Liver (tissue), 8 donors: ENCODE measurements at regions not wholly inside any gene's neighbourhood (a gene's known extent, or its start where the extent isn't known, plus 50 kb on each side); places are given as distances from the start of the nearest gene placed in this dataset.

Experiments
- DNase-seq: peaks from one replicate; pipeline ENCODE4 v3.0.0-alpha.2; 2017; ENCODE audit warnings: low spot score
- H3K27ac ChIP-seq, 2 donors: one replicate each; pipeline ENCODE4 v1.7.0; 2013; ENCODE audit warnings: inconsistent platforms in 2 of 2, low read length in 2 of 2, control low read depth in 1 of 2, low read depth in 1 of 2, mild to moderate bottlenecking in 1 of 2
- H3K27me3 ChIP-seq, 4 donors: one replicate each; pipeline versions ENCODE4 v1.6.1 to v1.7.0; 2013; ENCODE audit warnings: low read length in 3 of 4, inconsistent platforms in 1 of 4, mild to moderate bottlenecking in 1 of 4, moderate library complexity in 1 of 4; ENCODE audit not compliant: control insufficient read depth in 4 of 4, insufficient read depth in 4 of 4
- H3K36me3 ChIP-seq, 4 donors: one replicate each; pipeline versions ENCODE4 v1.6.1 to v1.7.0; 2013; ENCODE audit warnings: low read length in 3 of 4, mild to moderate bottlenecking in 3 of 4, low read depth in 1 of 4, moderate library complexity in 1 of 4; ENCODE audit not compliant: control insufficient read depth in 4 of 4, insufficient read depth in 3 of 4
- H3K4me1 ChIP-seq, 4 donors: one replicate each; pipeline versions ENCODE4 v1.6.1 to v1.7.0; 2013; ENCODE audit warnings: low read length in 3 of 4, mild to moderate bottlenecking in 3 of 4, moderate library complexity in 1 of 4; ENCODE audit not compliant: control insufficient read depth in 4 of 4, insufficient read depth in 4 of 4
- H3K4me3 ChIP-seq, 3 donors: one replicate each; pipeline versions ENCODE4 v1.6.1 to v1.7.0; 2013; ENCODE audit warnings: low read length in 3 of 3, control low read depth in 1 of 3, low read depth in 1 of 3, mild to moderate bottlenecking in 1 of 3
- H3K9ac ChIP-seq, 2 donors: one replicate each; pipeline ENCODE4 v1.7.0; 2013; ENCODE audit warnings: low read length in 2 of 2, mild to moderate bottlenecking in 2 of 2, moderate library complexity in 2 of 2, control low read depth in 1 of 2, low read depth in 1 of 2
- H3K9me3 ChIP-seq, 4 donors: one replicate each; pipeline versions ENCODE4 v1.6.1 to v1.7.0; 2013; ENCODE audit warnings: low read length in 3 of 4; ENCODE audit not compliant: control insufficient read depth in 4 of 4
- ATF3 ChIP-seq: IDR thresholded peaks from 2 replicates; pipeline ENCODE4 v1.6.1; 2016; ENCODE audit warnings: antibody characterized with exemption
- CTCF ChIP-seq: fragments of 150-350 bp; IDR thresholded peaks from 2 replicates; pipeline ENCODE4 v1.5.1; 2017; ENCODE audit warnings: improper control_type of control experiment, low read depth, low read length; ENCODE audit not compliant: missing input control
- EGR1 ChIP-seq, 2 donors: IDR thresholded peaks; 2 replicates each; pipeline ENCODE4 v1.6.1; 2016 to 2018; ENCODE audit warnings: antibody characterized with exemption in 2 of 2, low read depth in 2 of 2
- FOXA1 ChIP-seq: IDR thresholded peaks from 2 replicates; pipeline ENCODE4 v1.6.1; 2016; ENCODE audit warnings: antibody characterized with exemption
- FOXA2 ChIP-seq: IDR thresholded peaks from 2 replicates; pipeline ENCODE4 v1.6.1; 2016; ENCODE audit warnings: antibody characterized with exemption
- GABPA ChIP-seq, 2 donors: IDR thresholded peaks in 1 of 2; conservative IDR thresholded peaks in 1 of 2; 2 replicates each; pipeline ENCODE4 v1.6.1; 2016; ENCODE audit warnings: antibody characterized with exemption in 2 of 2, mild to moderate bottlenecking in 1 of 2, moderate library complexity in 1 of 2
- HNF4A ChIP-seq, 2 donors: conservative IDR thresholded peaks; 2 replicates each; pipeline ENCODE4 v1.6.1; 2016; ENCODE audit warnings: antibody characterized with exemption in 2 of 2, mild to moderate bottlenecking in 2 of 2
- HNF4G ChIP-seq: IDR thresholded peaks from 2 replicates; pipeline ENCODE4 v1.6.1; 2016; ENCODE audit warnings: antibody characterized with exemption
- JUND ChIP-seq, 2 donors: IDR thresholded peaks; 2 replicates each; pipeline ENCODE4 v1.6.1; 2016; ENCODE audit warnings: antibody characterized with exemption in 2 of 2
- MAX ChIP-seq: IDR thresholded peaks from 2 replicates; pipeline ENCODE4 v1.6.1; 2016; ENCODE audit warnings: antibody characterized with exemption
- NR2F2 ChIP-seq: IDR thresholded peaks from 2 replicates; pipeline ENCODE4 v1.6.1; 2016; ENCODE audit warnings: antibody characterized with exemption
- RAD21 ChIP-seq, 2 donors: IDR thresholded peaks; 2 replicates each; pipeline ENCODE4 v1.6.1; 2016; ENCODE audit warnings: antibody characterized with exemption in 2 of 2, mild to moderate bottlenecking in 2 of 2
- REST ChIP-seq: IDR thresholded peaks from 2 replicates; pipeline ENCODE4 v1.6.1; 2016; ENCODE audit warnings: antibody characterized with exemption, mild to moderate bottlenecking
- RXRA ChIP-seq, 2 donors: IDR thresholded peaks; 2 replicates each; pipeline ENCODE4 v1.6.1; 2017 to 2018; ENCODE audit warnings: antibody characterized with exemption in 2 of 2, mild to moderate bottlenecking in 1 of 2
- SP1 ChIP-seq: IDR thresholded peaks from 2 replicates; pipeline ENCODE4 v1.6.1; 2018; ENCODE audit warnings: antibody characterized with exemption, mild to moderate bottlenecking
- TAF1 ChIP-seq: conservative IDR thresholded peaks from 2 replicates; pipeline ENCODE4 v1.6.1; 2016; ENCODE audit warnings: antibody characterized with exemption, mild to moderate bottlenecking
- YY1 ChIP-seq: IDR thresholded peaks from 2 replicates; pipeline ENCODE4 v1.6.1; 2016; ENCODE audit warnings: antibody characterized with exemption, mild to moderate bottlenecking
- ZBTB33 ChIP-seq: IDR thresholded peaks from 2 replicates; pipeline ENCODE4 v1.6.1; 2016; ENCODE audit warnings: antibody characterized with exemption
- WGBS: extraction: QIAGEN DNeasy Blood & Tissue Kit; methylation state at CpG from one replicate; pipeline ENCODE4 v1.1.7; 2013; 5-methylcytosine and 5-hydroxymethylcytosine counted together
- donor health status: healthy.
- donor health status: healthy.
- donor health status: healthy.
- donor health status: healthy.
- donor health status: healthy.

GRCh38 chr2:81550277-81550676, 1245.7 kb upstream of the LRRTM1 start:
- Histone ChIP-seq H3K27me3 (no peaks in the 10 kb centered on the region), H3K4me1 (no peaks in the 10 kb centered on the region), H3K36me3 (no peaks in the 10 kb centered on the region), H3K9ac (no peak overlapping the region), H3K4me3 (no peak overlapping the region), H3K27ac (no peak overlapping the region), H3K9me3 (no peaks in the 10 kb centered on the region)
- TF ChIP-seq FOXA1, result no peak
- no peak for TF ChIP-seq RAD21 (IDR thresholded peaks at IDR 0.05)
- no peak for TF ChIP-seq SP1
- no peak for TF ChIP-seq MAX
- TF ChIP-seq RXRA (IDR thresholded peaks at IDR 0.05), result no peak
- TF ChIP-seq NR2F2, result no peak
- TF ChIP-seq REST, result no peak
- no peak for TF ChIP-seq YY1
- TF ChIP-seq TAF1, result no peak
- TF ChIP-seq EGR1 (IDR thresholded peaks at IDR 0.05; ENCODE audit: low read depth in 2 of 2), result no peak
- TF ChIP-seq FOXA2, result no peak
- no peak for TF ChIP-seq ATF3
- TF ChIP-seq HNF4A (conservative IDR thresholded peaks at IDR 0.05), result no peak
- TF ChIP-seq CTCF, result no peak
- TF ChIP-seq HNF4G, result no peak
- TF ChIP-seq GABPA (IDR thresholded peaks at IDR 0.05 in 1 of 2, conservative IDR thresholded peaks at IDR 0.05 in 1 of 2), result no peak
- TF ChIP-seq JUND (IDR thresholded peaks at IDR 0.05), result no peak
- TF ChIP-seq ZBTB33, result no peak
- DNase-seq, result no peak
- WGBS, result 75% methylated on average over 3 of the region's 3 CpGs

- Histone ChIP-seq H3K4me1 (no peaks in the 10 kb centered on the region), H3K36me3 (no peaks in the 10 kb centered on the region), H3K27me3 (no peaks in the 10 kb centered on the region), H3K4me3 (no peak overlapping the region), H3K9ac (no peak overlapping the region), H3K27ac (no peak overlapping the region), H3K9me3 (no peaks in the 10 kb centered on the region)
- DNase-seq, result no peak
- WGBS, result 78% methylated on average over 5 of the region's 5 CpGs
- no peak for TF ChIP-seq HNF4G
- no peak for TF ChIP-seq CTCF
- TF ChIP-seq YY1, result no peak
- TF ChIP-seq SP1, result no peak
- TF ChIP-seq RXRA (IDR thresholded peaks at IDR 0.05), result no peak
- TF ChIP-seq TAF1, result no peak
- no peak for TF ChIP-seq FOXA1
- TF ChIP-seq REST, result no peak
- TF ChIP-seq EGR1 (IDR thresholded peaks at IDR 0.05; ENCODE audit: low read depth in 2 of 2), result no peak
- no peak for TF ChIP-seq ATF3
- TF ChIP-seq HNF4A (conservative IDR thresholded peaks at IDR 0.05), result no peak
- no peak for TF ChIP-seq FOXA2
Observed at GRCh38 chr2:81549646-81550045, 1245.1 kb upstream of the LRRTM1 start.
